ENCODE measurements at regions not wholly inside any gene's neighbourhood (a gene's known extent, or its start where the extent isn't known, plus 50 kb on each side); places are given as distances from the start of the nearest gene placed in this dataset.

DNA sequence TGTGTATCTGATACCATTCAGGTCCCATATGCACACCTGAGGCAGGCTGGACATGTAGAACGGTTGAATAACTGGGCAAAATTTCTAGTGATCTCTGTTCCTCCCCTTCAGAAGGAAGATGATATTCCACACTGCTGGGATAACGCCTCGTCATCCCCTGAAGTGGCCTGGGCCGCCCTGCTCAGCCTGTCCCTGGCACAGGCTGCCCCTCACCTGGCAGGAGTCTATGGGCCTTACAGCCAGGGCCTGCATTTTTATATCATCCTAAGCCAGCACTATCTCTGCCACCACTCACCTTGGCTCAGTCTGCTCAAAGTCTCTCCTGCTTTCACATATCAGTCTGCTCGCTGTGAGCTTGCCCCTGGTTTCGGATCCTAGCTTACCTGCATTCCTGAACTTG, 209.2 kb downstream of the CSNK2A3 start:
- TF ChIP-seq, protein P1, sequence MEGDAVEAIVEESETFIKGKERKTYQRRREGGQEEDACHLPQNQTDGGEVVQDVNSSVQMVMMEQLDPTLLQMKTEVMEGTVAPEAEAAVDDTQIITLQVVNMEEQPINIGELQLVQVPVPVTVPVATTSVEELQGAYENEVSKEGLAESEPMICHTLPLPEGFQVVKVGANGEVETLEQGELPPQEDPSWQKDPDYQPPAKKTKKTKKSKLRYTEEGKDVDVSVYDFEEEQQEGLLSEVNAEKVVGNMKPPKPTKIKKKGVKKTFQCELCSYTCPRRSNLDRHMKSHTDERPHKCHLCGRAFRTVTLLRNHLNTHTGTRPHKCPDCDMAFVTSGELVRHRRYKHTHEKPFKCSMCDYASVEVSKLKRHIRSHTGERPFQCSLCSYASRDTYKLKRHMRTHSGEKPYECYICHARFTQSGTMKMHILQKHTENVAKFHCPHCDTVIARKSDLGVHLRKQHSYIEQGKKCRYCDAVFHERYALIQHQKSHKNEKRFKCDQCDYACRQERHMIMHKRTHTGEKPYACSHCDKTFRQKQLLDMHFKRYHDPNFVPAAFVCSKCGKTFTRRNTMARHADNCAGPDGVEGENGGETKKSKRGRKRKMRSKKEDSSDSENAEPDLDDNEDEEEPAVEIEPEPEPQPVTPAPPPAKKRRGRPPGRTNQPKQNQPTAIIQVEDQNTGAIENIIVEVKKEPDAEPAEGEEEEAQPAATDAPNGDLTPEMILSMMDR (IDR thresholded peaks at IDR 0.05): no peak
- TF ChIP-seq POLR2A (IDR thresholded peaks at IDR 0.05): no peak
